NCI-H1417 (cell line): ENCODE measurements at regions not wholly inside any gene's neighbourhood (a gene's known extent, or its start where the extent isn't known, plus 50 kb on each side); places are given as distances from the start of the nearest gene placed in this dataset.
"Not testable (repeated sequence)": the region's sequence is repeated elsewhere in the genome, so short reads cannot be mapped to it uniquely, and the experiment has no call there.

Source experiments
- DNase-seq, 3 experiments: peaks; one replicate each; lab custom pipeline; 2025; lab: John Stamatoyannopoulos, UW

GRCh38 chr12:93979189-93979588 is 169.2 kb upstream of the PLXNC1 start:
- peak in 2 of 3 experiments; percentile 16 to 26 for DNase-seq

GRCh38 chr12:93980711-93981110 is 167.7 kb upstream of the PLXNC1 start:
- no peak for DNase-seq

GRCh38 chr12:93981411-93981810 is 167.0 kb upstream of the PLXNC1 start:
- DNase-seq, result no peak

GRCh38 chr12:93982771-93983315 is 165.5 kb upstream of the PLXNC1 start:
- peak; percentile 28 to 91 (median 70) for DNase-seq

GRCh38 chr12:93984005-93984404 is 164.4 kb upstream of the PLXNC1 start:
- no peak for DNase-seq

GRCh38 chr12:93989949-93990348 is 158.4 kb upstream of the PLXNC1 start:
- DNase-seq, result peak in 1 of 3 experiments; percentile 38

GRCh38 chr12:93990832-93991803 is 157.3 kb upstream of the PLXNC1 start:
- DNase-seq, result peak in 1 of 3 experiments; percentile 42

- DNase-seq, result no peak
These were observed 156.4 kb upstream of the PLXNC1 start for GRCh38 chr12:93991829-93992461.

GRCh38 chr12:93994721-93995120 is 153.7 kb upstream of the PLXNC1 start:
- no peak for DNase-seq

GRCh38 chr12:93996321-93996720 is 152.1 kb upstream of the PLXNC1 start:
- DNase-seq, result no peak

GRCh38 chr12:94001691-94002090 is 146.7 kb upstream of the PLXNC1 start:
- no peak for DNase-seq

- not testable (repeated sequence) for DNase-seq
These were observed 145.5 kb upstream of the PLXNC1 start for GRCh38 chr12:94002925-94003324.

- not testable (repeated sequence) for DNase-seq
These were observed 140.5 kb upstream of the PLXNC1 start for GRCh38 chr12:94007833-94008232.

GRCh38 chr12:94010307-94010706 is 138.1 kb upstream of the PLXNC1 start:
- DNase-seq, result no peak

GRCh38 chr12:94012071-94012470 is 136.3 kb upstream of the PLXNC1 start:
- DNase-seq, result no peak

- DNase-seq, result peak in 1 of 3 experiments; percentile 12
These were observed 135.8 kb upstream of the PLXNC1 start for GRCh38 chr12:94012590-94012989.

GRCh38 chr12:94017247-94017646 is 131.1 kb upstream of the PLXNC1 start:
- not testable (repeated sequence) for DNase-seq

- no peak for DNase-seq
These were observed 128.0 kb upstream of the PLXNC1 start for GRCh38 chr12:94020335-94020734.

- DNase-seq, result no peak
These were observed 124.5 kb upstream of the PLXNC1 start for GRCh38 chr12:94023879-94024278.

- DNase-seq, result no peak
These were observed 123.3 kb upstream of the PLXNC1 start for GRCh38 chr12:94025068-94025467.

GRCh38 chr12:94025756-94026155 is 122.6 kb upstream of the PLXNC1 start:
- DNase-seq, result no peak

- DNase-seq, result no peak
These were observed 121.8 kb upstream of the PLXNC1 start for GRCh38 chr12:94026596-94026995.

GRCh38 chr12:94027561-94027960 is 120.8 kb upstream of the PLXNC1 start:
- no peak for DNase-seq
